HG02642 (cell line): ENCODE measurements at regions not wholly inside any gene's neighbourhood (a gene's known extent, or its start where the extent isn't known, plus 50 kb on each side); places are given as distances from the start of the nearest gene placed in this dataset.

Experiments
- ATAC-seq: cut with Tn5 transposase; IDR thresholded peaks from one replicate; pipeline ENCODE4 v1.9.1; 2021; ENCODE audit warnings: mild to moderate bottlenecking; ENCODE audit not compliant: unreplicated experiment, poor library complexity

GRCh38 chr10:130799532-130799931 lies 512.0 kb downstream of the TCERG1L start:
- ATAC-seq, result no peak

DNA sequence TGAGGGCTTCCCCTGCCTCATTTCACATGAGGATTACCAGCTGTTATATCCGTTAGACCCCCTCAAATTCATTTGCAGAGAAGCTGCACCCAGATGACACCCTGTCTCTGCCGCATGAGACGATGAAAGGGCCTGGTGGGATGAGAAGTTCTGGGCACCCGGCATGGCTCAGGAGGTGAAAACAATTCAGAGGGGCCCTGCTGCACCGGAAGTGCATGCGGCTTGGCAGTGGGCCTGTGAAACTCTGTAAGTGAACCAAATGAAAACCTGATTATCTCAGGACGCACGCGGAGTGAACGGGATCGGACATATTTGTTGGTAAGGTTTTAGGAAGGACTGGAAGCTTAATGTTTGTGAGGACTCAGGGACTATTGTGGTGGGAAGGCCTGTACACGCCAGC lies 511.2 kb downstream of the TCERG1L start:
- ATAC-seq, result no peak

DNA sequence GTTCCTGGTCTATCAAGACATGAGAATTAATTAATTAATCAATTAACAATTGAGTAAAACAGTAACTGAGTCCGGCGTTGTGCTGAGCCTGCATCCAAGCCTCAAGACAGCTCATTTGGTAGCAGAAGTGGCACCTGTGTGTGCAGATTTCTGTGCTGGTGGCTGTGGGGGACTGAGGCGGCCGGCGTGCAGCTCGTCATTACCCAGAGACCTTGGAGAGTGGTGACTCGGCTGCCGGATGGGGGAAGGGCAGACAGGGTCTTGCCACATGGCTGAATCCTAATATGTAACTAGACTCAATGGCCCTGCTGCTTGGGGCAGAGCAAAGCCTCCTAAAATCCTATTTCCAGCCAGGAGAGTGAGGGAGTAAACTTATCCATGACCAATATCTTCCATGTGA lies 510.2 kb downstream of the TCERG1L start:
- ATAC-seq, result no peak

GRCh38 chr10:130801784-130802183 lies 509.7 kb downstream of the TCERG1L start:
- no peak for ATAC-seq

- no peak for ATAC-seq
These were observed 509.2 kb downstream of the TCERG1L start for GRCh38 chr10:130802301-130802700.

- ATAC-seq, result no peak
These were observed 507.2 kb downstream of the TCERG1L start for GRCh38 chr10:130804281-130804680.

- ATAC-seq, result no peak
These were observed 506.5 kb downstream of the TCERG1L start for GRCh38 chr10:130804778-130805634.

- no peak for ATAC-seq
These were observed 505.9 kb downstream of the TCERG1L start for GRCh38 chr10:130805635-130806030.

GRCh38 chr10:130806426-130806825 lies 505.1 kb downstream of the TCERG1L start:
- no peak for ATAC-seq

DNA sequence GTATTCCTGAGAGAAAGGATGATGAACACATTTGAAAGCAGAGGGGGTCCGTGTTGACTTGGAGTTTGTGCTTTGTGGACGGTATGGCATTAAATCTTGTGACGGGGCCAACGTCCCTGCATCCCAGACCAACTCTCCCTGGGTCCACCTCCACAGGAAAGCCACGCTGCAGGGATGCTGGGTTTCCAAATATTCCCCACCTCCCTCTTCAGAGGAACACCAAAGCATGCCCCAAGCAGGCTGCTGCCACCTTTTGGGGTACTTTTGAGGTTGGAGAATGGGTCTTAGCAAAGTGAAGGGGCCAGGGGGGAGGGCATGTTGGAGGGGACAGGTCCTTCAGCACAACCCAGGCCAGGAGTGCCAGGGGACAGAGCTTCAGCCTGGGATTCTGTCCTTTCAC lies 504.4 kb downstream of the TCERG1L start:
- no peak for ATAC-seq

DNA sequence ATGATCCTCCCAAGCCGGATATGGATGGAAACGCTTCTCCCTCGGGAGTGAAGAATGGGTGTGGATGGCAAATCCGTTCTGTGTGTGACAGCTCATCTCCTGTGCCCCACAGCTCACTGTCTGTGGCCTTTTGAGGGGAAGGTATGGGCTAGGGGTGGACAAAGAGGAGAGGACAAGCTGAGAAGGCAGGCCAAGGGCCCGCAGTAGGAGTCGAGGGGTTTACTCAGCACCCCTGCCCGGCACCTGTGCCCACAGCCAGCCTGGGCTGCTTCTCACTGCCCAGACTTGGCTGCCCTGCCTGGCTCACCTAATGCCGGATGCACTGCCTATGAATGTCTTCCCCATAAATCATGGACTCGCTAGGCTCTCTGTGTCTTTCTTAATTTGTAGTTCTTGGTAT lies 503.8 kb downstream of the TCERG1L start:
- no peak for ATAC-seq

- ATAC-seq, result no peak
These were observed 503.3 kb downstream of the TCERG1L start for GRCh38 chr10:130808243-130808642.

- ATAC-seq, result no peak
These were observed 502.8 kb downstream of the TCERG1L start for GRCh38 chr10:130808686-130809085.

GRCh38 chr10:130809181-130809580 lies 502.3 kb downstream of the TCERG1L start:
- no peak for ATAC-seq

GRCh38 chr10:130809761-130810515 lies 501.6 kb downstream of the TCERG1L start:
- ATAC-seq, result no peak

- no peak for ATAC-seq
These were observed 500.7 kb downstream of the TCERG1L start for GRCh38 chr10:130810856-130811255.

- no peak for ATAC-seq
These were observed 499.0 kb downstream of the TCERG1L start for GRCh38 chr10:130812381-130813148.

GRCh38 chr10:130814610-130815009 lies 496.9 kb downstream of the TCERG1L start:
- no peak for ATAC-seq

GRCh38 chr10:130816116-130816901 lies 495.2 kb downstream of the TCERG1L start:
- no peak for ATAC-seq

DNA sequence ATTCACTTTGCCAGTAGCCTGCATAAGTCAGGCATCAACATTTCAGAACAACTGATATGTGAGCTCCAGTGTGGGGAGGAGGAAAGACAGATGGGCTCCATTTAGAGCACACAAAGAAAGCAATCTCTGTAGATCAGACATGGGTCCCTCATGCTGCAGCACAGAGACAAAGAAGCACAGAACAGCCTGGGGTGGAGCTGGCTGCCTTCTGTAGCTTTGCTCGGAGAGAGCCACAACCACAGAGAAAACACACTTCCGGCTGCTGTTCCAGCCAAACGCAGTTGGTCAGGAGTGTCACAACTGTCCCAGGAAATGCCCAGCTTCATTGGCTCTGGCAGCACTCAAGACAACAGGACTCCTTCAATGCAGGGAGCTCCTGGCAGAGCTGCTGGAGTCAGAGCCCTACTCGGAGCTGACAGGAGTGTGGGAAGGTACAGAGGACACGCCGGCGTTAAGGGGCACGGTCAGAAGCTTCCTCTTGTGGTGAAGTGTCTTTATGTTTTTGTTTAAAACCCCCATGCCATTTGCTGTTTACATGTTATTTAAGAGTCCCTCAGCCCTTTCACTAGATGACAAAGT lies 494.4 kb downstream of the TCERG1L start:
- no peak for ATAC-seq
